K562 (cell line): ENCODE measurements at regions not wholly inside any gene's neighbourhood (a gene's known extent, or its start where the extent isn't known, plus 50 kb on each side); places are given as distances from the start of the nearest gene placed in this dataset.

Experiments used
- ATAC-seq: fragments of 200-7000 bp; cut with Tn5 transposase; 3 replicates; pipeline ENCODE4 v1.9.1; 2020; ENCODE audit warnings: moderate library complexity
- BruUV-seq: library from RNA; stranded (reverse); fragments of 400-500 nt; replicated peaks from 2 replicates; lab custom pipeline; 2021; lab: Mats Ljungman, UMichigan
- CTCF ChIA-PET: fragments of 300-600 bp; formaldehyde crosslinking; extraction: SDS; loops from one replicate; lab custom pipeline; 2021; ENCODE audit warnings: low intra/inter-chr PET ratio; lab: Yijun Ruan, JAX
- POLR2A ChIA-PET: fragments of 300-600, 350-650 bp; sonication (Branson Sonifier 250); formaldehyde crosslinking; extraction: SDS; loops from one replicate; lab custom pipeline; 2021; ENCODE audit warnings: antibody characterized with exemption, inconsistent platforms; lab: Yijun Ruan, JAX
- DNase-seq, 4 experiments: peaks; one replicate each; pipeline versions ENCODE4 v3.0.0 to v3.0.0-alpha.2; 2011 to 2018; ENCODE audit warnings: low spot score in 3 of 4, mixed read lengths in 3 of 4; ENCODE audit errors: extremely low read depth in 1 of 4
- FAIRE-seq: peaks from 2 replicates; lab custom pipeline; 2011; peaks lifted over from hg19 to GRCh38; lab: Jason Lieb, UNC
- H2AFZ ChIP-seq: 2 replicates; pipeline ENCODE4 v1.6.0; 2011; ENCODE audit warnings: low read depth, low read length, control low read depth, inconsistent platforms
- H3K27ac ChIP-seq: fragments of 200-600 bp; 3 replicates; pipeline ENCODE4 v1.8.0; 2011; ENCODE audit warnings: low read depth, mild to moderate bottlenecking, control low read depth, inconsistent platforms, low read length, moderate library complexity, mixed read lengths; ENCODE audit errors: extremely low read depth
- H3K27me3 ChIP-seq, 2 experiments: fragments of 300-600 bp in 1 of 2; 2 replicates in 1 of 2; 3 replicates in 1 of 2; pipeline versions ENCODE4 v1.6.0 to v1.8.0; 2011; ENCODE audit warnings: inconsistent platforms in 2 of 2, low read length in 2 of 2, mild to moderate bottlenecking in 1 of 2, mixed read lengths in 1 of 2, moderate library complexity in 1 of 2; ENCODE audit not compliant: control insufficient read depth in 2 of 2, insufficient read depth in 2 of 2
- H3K36me3 ChIP-seq: fragments of 300-600 bp; 3 replicates; pipeline ENCODE4 v1.8.0; 2011; ENCODE audit warnings: mild to moderate bottlenecking, low read length, inconsistent platforms; ENCODE audit not compliant: control insufficient read depth, insufficient read depth
- H3K4me1 ChIP-seq, 2 experiments: fragments of 200-600 bp in 1 of 2; replicated peaks in 1 of 2; 2 replicates in 1 of 2; 3 replicates in 1 of 2; pipeline versions ENCODE4 v1.5.1 to v1.8.0; 2011; ENCODE audit warnings: inconsistent platforms in 2 of 2, low read length in 2 of 2, mild to moderate bottlenecking in 1 of 2, mixed read lengths in 1 of 2, moderate library complexity in 1 of 2; ENCODE audit not compliant: control insufficient read depth in 2 of 2, insufficient read depth in 2 of 2
- H3K4me2 ChIP-seq: 2 replicates; pipeline ENCODE4 v1.6.1; 2011; ENCODE audit warnings: low read length, control low read depth, inconsistent platforms, mixed read lengths; ENCODE audit not compliant: insufficient read depth
- H3K4me3 ChIP-seq: fragments of 200-600 bp; sonication (generic), shearing (Covaris generic); 2 replicates; pipeline ENCODE4 v1.5.1; 2016; ENCODE audit warnings: control low read depth, inconsistent platforms
- H3K79me2 ChIP-seq: fragments of 200-600 bp; 3 replicates; pipeline ENCODE4 v1.8.0; 2011; ENCODE audit warnings: low read length, inconsistent platforms; ENCODE audit not compliant: control insufficient read depth, insufficient read depth
- H3K9ac ChIP-seq, 2 experiments: 2 replicates each; pipeline versions ENCODE4 v1.6.0 to v1.6.1; 2011; ENCODE audit warnings: low read depth in 2 of 2, low read length in 2 of 2, control low read depth in 1 of 2, inconsistent platforms in 1 of 2, mild to moderate bottlenecking in 1 of 2, mixed read lengths in 1 of 2; ENCODE audit not compliant: insufficient read depth in 1 of 2
- H3K9me1 ChIP-seq: one replicate; pipeline ENCODE4 v1.6.0; 2011; ENCODE audit warnings: inconsistent platforms, mild to moderate bottlenecking, low read length, moderate library complexity; ENCODE audit not compliant: control insufficient read depth, insufficient read depth
- H3K9me3 ChIP-seq: replicated peaks from 2 replicates; pipeline ENCODE4 v1.5.1; 2011; ENCODE audit warnings: low read depth, low read length, inconsistent platforms; ENCODE audit not compliant: control insufficient read depth, insufficient read depth
- H4K20me1 ChIP-seq: replicated peaks from 2 replicates; pipeline ENCODE4 v1.6.1; 2011; ENCODE audit warnings: low read length, inconsistent platforms, mixed read lengths; ENCODE audit not compliant: control insufficient read depth, insufficient read depth
- HDGF ChIP-seq: fragments of 450-650 bp; IDR thresholded peaks from 2 replicates; pipeline ENCODE4 v1.6.1; 2016
- ILK ChIP-seq: fragments of 450-650 bp; IDR thresholded peaks from 2 replicates; pipeline ENCODE4 v1.6.1; 2016; ENCODE audit warnings: missing genetic modification characterization, low read depth, mild to moderate bottlenecking, missing compliant biosample characterization, moderate library complexity, borderline replicate concordance
- JUNB ChIP-seq: fragments of 450-650 bp; formaldehyde crosslinking; conservative IDR thresholded peaks from 2 replicates; pipeline ENCODE4 v1.4.0; 2020; ENCODE audit warnings: mild to moderate bottlenecking
- MAFF ChIP-seq: IDR thresholded peaks from 2 replicates; pipeline ENCODE4 v1.6.1; 2012; ENCODE audit warnings: low read length, improper control_type of control experiment
- NR2F6 ChIP-seq: fragments of 450-650 bp; formaldehyde crosslinking; IDR thresholded peaks from 2 replicates; pipeline ENCODE4 v1.4.0; 2020; ENCODE audit warnings: mild to moderate bottlenecking
- SIN3B ChIP-seq: fragments of 450-650 bp; IDR thresholded peaks from 2 replicates; pipeline ENCODE4 v1.6.1; 2017; ENCODE audit warnings: low read depth, mild to moderate bottlenecking, moderate library complexity
- ZBTB1 ChIP-seq: sonication (generic); formaldehyde crosslinking; IDR thresholded peaks from 2 replicates; pipeline ENCODE4 v1.8.1; 2023; ENCODE audit warnings: missing genetic modification reagents, low read depth, mild to moderate bottlenecking, borderline replicate concordance
- ZNF165 ChIP-seq: fragments of 250-450 bp; sonication (Bioruptor Pico); IDR thresholded peaks from 2 replicates; pipeline ENCODE4 v1.4.0; 2020; ENCODE audit warnings: borderline replicate concordance
- ZNF41 ChIP-seq: fragments of 250-450 bp; sonication (Bioruptor Pico); conservative IDR thresholded peaks from 2 replicates; pipeline ENCODE4 v1.4.0; 2020; ENCODE audit warnings: mild to moderate bottlenecking
- WGBS: fragments of 100-300 bp; shearing (Covaris generic); methylation state at CpG from one replicate; pipeline ENCODE4 v1.1.6; 2016; ENCODE audit warnings: low coverage, mixed read lengths; ENCODE audit not compliant: insufficient coverage; ENCODE audit errors: missing lambda C conversion rate; 5-methylcytosine and 5-hydroxymethylcytosine counted together
- in situ Hi-C: fragments of 300-500 bp; cut with MboI; formaldehyde crosslinking; loops from 4 replicates; pipeline ENCODE4 v1.15.0; 2018; ENCODE audit warnings: inconsistent platforms, mixed read lengths
- intact Hi-C: fragments of 100-400 bp; cut with micrococcal nuclease; formaldehyde crosslinking; loops from 2 replicates; pipeline ENCODE4 v1.14.2; 2022

DNA sequence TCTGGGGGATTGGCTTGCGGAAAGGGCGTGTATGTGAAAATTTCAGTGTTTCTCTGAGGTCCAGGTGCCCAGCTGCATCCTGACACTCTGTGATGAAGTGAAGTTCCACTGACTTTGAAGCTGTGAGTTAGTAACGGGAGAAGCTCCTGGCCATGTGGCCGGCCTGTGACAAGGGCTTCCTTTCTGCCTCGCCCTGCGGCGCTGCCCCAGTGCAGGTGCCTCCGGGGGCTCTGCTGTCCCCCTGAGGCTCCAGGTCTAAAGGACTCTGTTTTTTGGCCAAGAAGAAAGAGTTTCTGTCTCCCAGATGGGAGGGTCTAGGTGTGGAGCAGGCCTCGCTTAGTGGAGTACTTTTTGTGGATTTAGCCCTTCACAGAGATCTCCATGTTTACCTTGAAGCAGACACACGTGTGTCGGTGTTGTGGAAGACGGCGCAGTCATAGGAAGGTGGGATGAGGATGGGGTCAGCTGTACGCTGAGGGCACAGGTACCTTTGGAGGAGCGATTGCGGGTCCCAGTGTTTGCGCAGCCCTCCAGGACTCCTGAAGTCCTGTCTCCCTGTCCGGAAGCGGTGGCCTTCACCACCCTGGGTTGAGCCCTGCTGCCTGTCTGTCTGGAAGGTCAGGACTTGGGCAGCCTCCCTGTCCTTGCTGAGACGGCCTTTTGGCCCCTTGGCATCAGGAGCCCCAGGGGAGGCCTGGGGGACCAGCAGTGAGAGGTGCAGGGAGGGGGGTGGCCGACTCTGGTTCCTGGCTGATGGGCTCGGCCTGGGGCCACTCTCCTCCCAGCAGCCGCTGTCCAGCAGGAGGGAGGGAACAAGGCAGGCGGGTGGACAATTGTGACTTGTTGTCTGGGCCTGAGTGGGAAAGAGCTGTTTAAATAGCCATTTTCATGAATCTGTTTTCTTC, 1249.3 kb downstream of the BRD1 start:
- Histone ChIP-seq H4K20me1 (no peaks in the 10 kb centered on the region), H3K4me2 (no peak overlapping the region), H3K4me3 (no peak overlapping the region), H3K9ac (no peak overlapping the region), H3K9me1 (no peaks in the 10 kb centered on the region), H3K27ac (no peak overlapping the region), H3K36me3 (no peaks in the 10 kb centered on the region), H3K4me1 (no peaks in the 10 kb centered on the region), H2AFZ (no peak overlapping the region), H3K79me2 (no peaks in the 10 kb centered on the region), H3K9me3 (no peaks in the 10 kb centered on the region), H3K27me3 (no peaks in the 10 kb centered on the region; a peak in 1 of 5 replicates)
- BruUV-seq: no TSS peak
- no peak for TF ChIP-seq ILK (tag)
- TF ChIP-seq NR2F6: no peak
- no peak for TF ChIP-seq JUNB (CRISPR knock-in tag)
- no peak for TF ChIP-seq MAFF
- CTCF ChIA-PET: no interaction called here
- in situ Hi-C loops: no loop called here
- intact Hi-C loops: no loop called here
- no peak for DNase-seq
- 3% methylated on average over 14 of the region's 24 CpGs for WGBS
- no peak for FAIRE-seq
- ATAC-seq: no peak
- POLR2A ChIA-PET: no interaction called here

DNA sequence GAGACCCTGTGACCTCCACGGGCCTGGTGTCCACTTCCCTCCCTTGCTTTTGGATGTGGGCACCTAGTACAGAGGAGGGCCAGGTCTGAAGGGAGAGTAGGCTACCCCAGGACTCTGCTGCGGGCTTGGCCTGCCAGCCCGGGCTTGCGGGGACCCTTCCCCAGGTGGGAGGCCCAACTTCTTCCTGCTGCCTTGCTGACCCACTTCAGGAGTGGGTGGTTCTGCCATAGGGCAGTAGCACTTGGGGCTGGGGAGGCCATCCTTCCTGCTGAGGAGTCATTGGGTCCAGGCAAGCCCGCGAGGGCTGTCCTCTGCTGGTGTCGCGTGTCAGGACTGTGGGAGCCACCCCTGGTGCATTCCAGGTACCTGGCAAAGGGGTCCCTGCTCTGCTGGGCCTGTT, 1250.0 kb downstream of the BRD1 start:
- in situ Hi-C loops (no loop called here), intact Hi-C loops (no loop called here)
- Histone ChIP-seq H2AFZ (no peak overlapping the region), H3K79me2 (no peaks in the 10 kb centered on the region), H3K9me3 (no peaks in the 10 kb centered on the region), H4K20me1 (no peaks in the 10 kb centered on the region), H3K27me3 (no peaks in the 10 kb centered on the region; a peak in 1 of 5 replicates), H3K36me3 (no peaks in the 10 kb centered on the region), H3K27ac (no peak overlapping the region), H3K4me3 (no peak overlapping the region), H3K9me1 (no peaks in the 10 kb centered on the region), H3K4me2 (no peak overlapping the region), H3K9ac (no peak overlapping the region), H3K4me1 (no peaks in the 10 kb centered on the region)
- 0% methylated on average over 3 of the region's 8 CpGs for WGBS
- no peak for FAIRE-seq
- BruUV-seq: no TSS peak
- ChIA-PET CTCF (no interaction called here), POLR2A (no interaction called here)
- TF ChIP-seq SIN3B: no peak
- TF ChIP-seq ZBTB1 (CRISPR knock-in tag): no peak
- no peak for TF ChIP-seq ZNF165 (CRISPR knock-in tag)
- no peak for TF ChIP-seq HDGF
- TF ChIP-seq ZNF41 (CRISPR knock-in tag): no peak
- no peak for DNase-seq
- no peak for ATAC-seq
